GM10266 (cell line): ENCODE measurements at regions not wholly inside any gene's neighbourhood (a gene's known extent, or its start where the extent isn't known, plus 50 kb on each side); places are given as distances from the start of the nearest gene placed in this dataset.

ENCODE experiments used
- DNase-seq: peaks from one replicate; pipeline ENCODE4 v3.0.0; 2012; ENCODE audit errors: extremely low spot score
- TF ChIP-seq, protein P1 (sequence below): IDR thresholded peaks from 2 replicates; pipeline ENCODE4 v1.5.1; 2012; ENCODE audit warnings: mild to moderate bottlenecking, low read depth; ENCODE audit not compliant: control insufficient read depth, insufficient read depth; ENCODE audit errors: missing control alignments

DNA sequence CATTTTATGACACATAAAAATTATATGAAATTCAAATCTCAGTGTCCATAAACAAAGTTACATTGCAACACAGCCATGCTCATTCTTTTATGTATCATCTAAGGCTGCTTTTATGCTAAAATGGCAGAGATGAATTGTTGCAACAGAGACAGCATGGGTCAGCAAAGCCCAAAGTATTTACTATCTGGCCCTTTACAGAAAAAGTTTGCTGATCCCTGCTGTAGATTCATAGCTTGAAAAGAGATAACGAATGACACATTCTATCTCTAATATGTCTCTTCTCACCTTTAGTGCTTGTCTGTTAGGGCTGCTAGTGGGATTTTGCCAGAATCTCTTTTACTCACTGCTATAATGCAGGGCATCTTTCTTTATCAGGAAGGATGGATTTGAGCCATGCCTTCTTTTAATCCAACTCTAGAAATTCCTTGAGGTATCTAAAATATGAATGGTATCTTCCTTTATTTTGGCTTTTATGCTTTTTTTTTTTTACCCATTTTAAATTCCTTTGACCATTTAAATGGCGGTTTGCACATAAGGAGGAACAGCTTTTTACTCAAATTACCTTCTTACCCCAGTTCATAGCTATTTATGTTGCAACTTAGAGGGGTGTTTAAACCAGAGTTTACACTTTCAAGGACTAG lies 598.2 kb downstream of the PLPP3 start:
- no peak for DNase-seq
- TF ChIP-seq, protein P1, sequence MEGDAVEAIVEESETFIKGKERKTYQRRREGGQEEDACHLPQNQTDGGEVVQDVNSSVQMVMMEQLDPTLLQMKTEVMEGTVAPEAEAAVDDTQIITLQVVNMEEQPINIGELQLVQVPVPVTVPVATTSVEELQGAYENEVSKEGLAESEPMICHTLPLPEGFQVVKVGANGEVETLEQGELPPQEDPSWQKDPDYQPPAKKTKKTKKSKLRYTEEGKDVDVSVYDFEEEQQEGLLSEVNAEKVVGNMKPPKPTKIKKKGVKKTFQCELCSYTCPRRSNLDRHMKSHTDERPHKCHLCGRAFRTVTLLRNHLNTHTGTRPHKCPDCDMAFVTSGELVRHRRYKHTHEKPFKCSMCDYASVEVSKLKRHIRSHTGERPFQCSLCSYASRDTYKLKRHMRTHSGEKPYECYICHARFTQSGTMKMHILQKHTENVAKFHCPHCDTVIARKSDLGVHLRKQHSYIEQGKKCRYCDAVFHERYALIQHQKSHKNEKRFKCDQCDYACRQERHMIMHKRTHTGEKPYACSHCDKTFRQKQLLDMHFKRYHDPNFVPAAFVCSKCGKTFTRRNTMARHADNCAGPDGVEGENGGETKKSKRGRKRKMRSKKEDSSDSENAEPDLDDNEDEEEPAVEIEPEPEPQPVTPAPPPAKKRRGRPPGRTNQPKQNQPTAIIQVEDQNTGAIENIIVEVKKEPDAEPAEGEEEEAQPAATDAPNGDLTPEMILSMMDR = no peak

DNA sequence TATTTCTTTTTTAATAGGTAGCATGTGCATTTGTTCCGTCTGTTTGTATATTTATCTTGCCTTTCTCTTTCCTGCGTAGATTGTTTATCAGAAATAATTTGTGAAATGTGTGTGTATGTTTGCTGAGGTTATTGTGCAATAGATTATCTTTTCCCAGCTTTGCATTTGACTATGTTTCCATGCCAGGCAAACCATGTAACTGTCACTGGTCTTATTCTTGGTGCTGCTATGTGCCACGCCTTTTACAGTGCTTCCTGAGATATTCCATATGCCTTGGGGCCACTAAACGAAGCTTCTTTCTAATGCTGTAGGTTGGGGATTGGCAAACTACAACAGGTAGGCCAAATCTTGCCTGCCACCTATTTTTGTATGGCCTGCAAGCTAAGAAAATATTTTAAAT lies 598.8 kb downstream of the PLPP3 start:
- TF ChIP-seq, protein P1 = no peak
- DNase-seq = no peak

DNA sequence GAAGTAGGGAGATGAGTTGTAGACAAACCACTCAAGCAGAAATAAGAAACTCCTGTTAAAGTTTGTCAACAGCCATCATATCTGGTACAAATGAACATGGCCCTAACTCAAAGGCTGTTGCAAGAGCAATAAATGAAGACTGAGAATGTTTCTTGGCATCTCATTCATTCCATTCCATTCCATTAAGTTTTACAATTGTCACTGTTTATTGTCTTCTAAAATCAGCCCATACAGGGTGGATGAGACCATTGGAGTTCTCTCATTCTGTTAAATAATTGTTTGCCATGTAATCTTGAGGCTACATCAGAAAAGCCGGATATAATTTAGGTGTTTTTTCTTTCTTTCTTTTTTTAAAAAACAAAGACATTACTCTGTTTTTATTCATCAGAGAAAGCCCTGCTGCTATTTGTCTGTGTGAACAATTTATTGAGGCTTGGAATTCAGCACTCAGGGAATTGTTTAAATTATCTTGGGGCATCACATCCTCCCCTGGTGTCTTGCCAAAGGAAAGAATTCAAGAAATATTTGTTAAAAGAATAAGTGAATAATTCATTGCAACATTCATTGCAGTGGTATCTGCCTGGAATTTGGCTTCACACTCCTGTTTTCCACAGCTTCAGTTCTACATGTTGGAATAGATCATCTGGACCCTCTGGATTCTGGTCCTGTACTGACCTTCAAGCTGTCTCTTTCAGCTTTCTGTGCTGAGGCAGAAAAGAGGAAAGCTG lies 604.5 kb downstream of the PLPP3 start:
- TF ChIP-seq, protein P1 = no peak
- no peak for DNase-seq

DNA sequence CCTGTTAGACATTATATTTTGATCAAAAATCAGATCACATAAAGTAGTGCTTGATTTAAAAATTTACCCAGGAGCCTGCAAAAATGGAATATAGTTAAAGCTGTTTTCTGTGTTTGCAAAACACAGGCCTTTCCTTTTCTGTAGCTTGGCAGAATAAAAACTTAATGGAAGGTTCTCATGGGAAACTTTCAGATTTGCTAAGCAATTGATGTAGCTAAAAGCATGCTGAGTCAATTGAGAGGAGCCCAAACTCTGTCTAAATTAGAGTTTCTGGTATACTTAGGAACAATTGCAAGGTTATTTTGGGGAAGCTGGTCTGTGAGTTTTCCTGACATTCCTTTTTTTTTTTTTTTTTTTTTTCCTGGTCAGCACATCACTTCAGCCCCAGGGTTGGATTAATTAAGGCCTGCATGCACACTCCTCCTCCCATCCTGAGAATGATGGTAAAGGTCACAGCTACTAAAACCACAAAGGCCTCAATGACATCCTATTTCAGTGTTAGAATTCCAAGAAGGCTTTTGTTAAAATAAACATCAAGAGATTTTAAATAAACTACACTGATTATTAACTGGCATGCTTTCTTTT lies 608.7 kb downstream of the PLPP3 start:
- TF ChIP-seq, protein P1 = no peak
- no peak for DNase-seq

DNA sequence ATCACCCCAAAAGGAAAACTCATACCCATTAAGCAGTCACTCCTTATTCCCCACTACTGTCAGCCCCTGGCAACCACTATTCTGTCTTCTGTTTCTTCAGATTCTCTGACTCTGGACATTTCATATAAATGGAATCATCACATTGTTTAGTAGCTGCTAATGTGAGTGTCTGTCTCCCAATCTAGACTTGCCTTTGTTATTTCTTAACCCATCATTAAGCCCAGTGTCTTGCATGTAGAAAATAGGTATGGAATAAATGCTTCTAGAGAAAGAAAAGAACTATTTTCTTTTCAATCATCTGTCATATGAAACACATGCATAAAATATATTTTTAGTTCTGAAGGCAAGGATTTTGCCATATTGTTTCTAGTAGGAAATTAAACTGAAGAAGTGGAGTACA lies 610.0 kb downstream of the PLPP3 start:
- TF ChIP-seq, protein P1 = no peak
- no peak for DNase-seq

DNA sequence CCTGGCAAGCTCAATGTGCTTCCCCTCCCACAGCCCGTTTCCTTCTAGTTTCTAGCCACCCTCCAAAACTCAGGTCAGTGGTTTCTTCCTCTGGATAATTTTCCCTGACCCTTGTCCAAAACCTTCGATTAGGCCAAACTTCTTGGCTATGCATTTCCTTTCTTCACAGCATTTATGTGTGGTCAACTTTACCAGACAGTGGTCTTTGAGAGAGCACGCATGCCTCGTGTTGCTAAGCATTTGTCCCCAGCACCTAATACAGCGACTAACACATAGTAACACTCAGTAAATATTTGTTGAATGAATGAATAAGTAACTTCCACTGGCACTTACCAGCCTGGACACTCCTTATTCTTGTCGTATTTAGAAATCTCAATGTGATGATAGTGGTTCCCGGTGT lies 610.7 kb downstream of the PLPP3 start:
- TF ChIP-seq, protein P1 = no peak
- DNase-seq = no peak

DNA sequence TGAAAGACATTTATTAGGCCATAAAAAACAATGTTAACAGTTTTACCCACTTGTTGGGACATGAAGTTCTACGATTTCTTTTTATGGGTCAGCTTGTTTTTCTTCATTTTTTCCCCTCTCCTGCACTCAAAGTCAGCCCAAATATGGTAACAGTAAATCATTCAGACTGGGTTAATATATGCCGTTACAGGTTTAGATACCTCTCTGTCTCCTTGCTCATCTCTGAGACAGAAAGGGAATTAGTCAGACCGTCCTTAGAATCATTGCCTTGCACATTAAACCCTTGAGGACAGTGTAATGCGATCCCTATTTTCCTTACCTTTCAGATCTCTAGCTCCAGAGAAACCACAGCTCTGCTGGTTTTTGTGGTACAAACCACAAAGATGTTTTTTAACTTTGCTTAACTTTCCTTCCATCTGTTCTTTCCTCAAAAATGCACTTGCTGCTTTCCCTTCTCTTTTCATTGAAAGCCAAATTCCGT lies 613.3 kb downstream of the PLPP3 start:
- TF ChIP-seq, protein P1 = no peak
- DNase-seq = no peak
